Smooth muscle cell (in vitro differentiated cells): ENCODE measurements at regions not wholly inside any gene's neighbourhood (a gene's known extent, or its start where the extent isn't known, plus 50 kb on each side); places are given as distances from the start of the nearest gene placed in this dataset.

Source experiments
- DNase-seq: peaks from one replicate; lab custom pipeline; 2025; ENCODE audit not compliant: unreplicated experiment; lab: John Stamatoyannopoulos, UW
- H2AFZ ChIP-seq: fragments of 200-600 bp; sonication (generic); 2 replicates; pipeline ENCODE4 v1.6.0; 2016; ENCODE audit warnings: antibody characterized with exemption, low read depth, mild to moderate bottlenecking
- H3F3A ChIP-seq: fragments of 200-600 bp; sonication (generic); 2 replicates; pipeline ENCODE4 v1.6.0; 2017; ENCODE audit warnings: antibody characterized with exemption, low read depth
- H3K27ac ChIP-seq: fragments of 200-600 bp; sonication (generic); 2 replicates; pipeline ENCODE4 v1.5.1; 2016; ENCODE audit warnings: low read depth, mild to moderate bottlenecking
- H3K27me3 ChIP-seq: fragments of 200-600 bp; sonication (generic); 2 replicates; pipeline ENCODE4 v1.6.1; 2016; ENCODE audit warnings: low read depth, mild to moderate bottlenecking
- H3K36me3 ChIP-seq: fragments of 200-600 bp; sonication (generic); 2 replicates; pipeline ENCODE4 v1.5.1; 2016; ENCODE audit warnings: low read depth
- H3K4me1 ChIP-seq: fragments of 200-600 bp; sonication (generic); 2 replicates; pipeline ENCODE4 v1.5.1; 2016; ENCODE audit warnings: low read depth
- H3K4me2 ChIP-seq: fragments of 200-600 bp; sonication (generic); 2 replicates; pipeline ENCODE4 v1.6.0; 2016; ENCODE audit warnings: mild to moderate bottlenecking
- H3K4me3 ChIP-seq: fragments of 200-600 bp; sonication (generic); 2 replicates; pipeline ENCODE4 v1.5.1; 2016; ENCODE audit warnings: mild to moderate bottlenecking
- H3K79me2 ChIP-seq: fragments of 200-600 bp; sonication (generic); 2 replicates; pipeline ENCODE4 v1.6.0; 2016; ENCODE audit warnings: low read depth, mild to moderate bottlenecking
- H3K9ac ChIP-seq: fragments of 200-600 bp; sonication (generic); 2 replicates; pipeline ENCODE4 v1.6.0; 2016; ENCODE audit warnings: low read depth
- H3K9me3 ChIP-seq: fragments of 200-600 bp; sonication (generic); replicated peaks from 2 replicates; pipeline ENCODE4 v1.5.1; 2016; ENCODE audit warnings: low read depth
- H4K20me1 ChIP-seq: fragments of 200-600 bp; sonication (generic); 2 replicates; pipeline ENCODE4 v1.6.0; 2016; ENCODE audit warnings: low read depth
- WGBS: methylation state at CpG from one replicate; pipeline ENCODE4 v1.1.7; 2016; ENCODE audit warnings: low lambda C conversion rate; 5-methylcytosine and 5-hydroxymethylcytosine counted together
- TF ChIP-seq, protein P1 (sequence below): fragments of 200-600 bp; sonication (generic); IDR thresholded peaks from 2 replicates; pipeline ENCODE4 v1.5.1; 2017; ENCODE audit warnings: borderline replicate concordance, mild to moderate bottlenecking, antibody characterized with exemption; ENCODE audit not compliant: insufficient read depth, poor library complexity, severe bottlenecking

DNA sequence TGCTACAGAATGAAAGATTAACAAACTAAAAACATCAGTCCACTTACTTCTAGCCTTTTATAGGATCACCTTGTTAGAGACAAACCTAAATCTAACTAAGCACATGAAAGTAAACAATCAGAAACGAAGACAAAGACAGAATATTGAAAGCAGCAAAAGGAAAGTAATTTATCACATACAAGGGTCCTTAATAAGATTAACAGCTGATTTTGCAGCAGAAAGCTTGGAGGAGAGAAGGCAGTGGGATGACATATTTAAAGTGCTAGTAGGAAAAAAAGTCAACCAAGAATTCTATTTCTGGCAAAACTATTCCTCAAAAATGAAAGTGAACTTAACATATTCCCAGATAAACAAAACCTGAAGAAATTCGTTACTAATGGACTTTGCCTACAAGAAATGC is 286.4 kb downstream of the RWDD3 start:
- WGBS: 83% methylated on average over 2 of the region's 2 CpGs
- H3K27me3 ChIP-seq: no peaks in the 10 kb centered on the region

DNA sequence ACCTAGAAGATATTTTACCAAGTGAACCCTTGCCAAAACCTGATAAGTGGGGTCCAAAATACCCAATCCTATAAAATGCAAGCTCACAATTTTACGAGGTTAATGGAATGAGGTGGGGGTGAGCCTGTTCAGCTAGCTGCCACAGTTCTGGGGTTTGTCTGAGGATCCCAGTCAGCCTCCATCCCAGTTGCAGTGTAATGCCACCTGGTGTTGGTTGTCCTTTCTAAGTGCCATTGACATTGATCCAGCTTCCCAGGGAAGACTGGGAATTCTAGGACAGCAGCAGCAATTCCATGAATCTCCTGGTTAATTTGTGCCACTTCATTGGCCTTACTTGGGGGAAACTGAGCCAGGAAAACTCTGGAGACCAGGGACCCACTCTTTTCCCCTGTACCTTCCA is 298.3 kb downstream of the RWDD3 start:
- Histone ChIP-seq H3K4me3 (no peak overlapping the region), H3K9me3 (no peaks in the 10 kb centered on the region), H3F3A (no peaks in the 10 kb centered on the region), H3K4me2 (no peak overlapping the region), H3K36me3 (no peaks in the 10 kb centered on the region), H4K20me1 (no peaks in the 10 kb centered on the region), H2AFZ (no peak overlapping the region), H3K9ac (no peak overlapping the region), H3K27ac (no peak overlapping the region), H3K27me3 (no peaks in the 10 kb centered on the region), H3K4me1 (no peaks in the 10 kb centered on the region), H3K79me2 (no peaks in the 10 kb centered on the region)
- WGBS: 49% methylated on average over 1 of the region's 1 CpG
- TF ChIP-seq, protein P1, sequence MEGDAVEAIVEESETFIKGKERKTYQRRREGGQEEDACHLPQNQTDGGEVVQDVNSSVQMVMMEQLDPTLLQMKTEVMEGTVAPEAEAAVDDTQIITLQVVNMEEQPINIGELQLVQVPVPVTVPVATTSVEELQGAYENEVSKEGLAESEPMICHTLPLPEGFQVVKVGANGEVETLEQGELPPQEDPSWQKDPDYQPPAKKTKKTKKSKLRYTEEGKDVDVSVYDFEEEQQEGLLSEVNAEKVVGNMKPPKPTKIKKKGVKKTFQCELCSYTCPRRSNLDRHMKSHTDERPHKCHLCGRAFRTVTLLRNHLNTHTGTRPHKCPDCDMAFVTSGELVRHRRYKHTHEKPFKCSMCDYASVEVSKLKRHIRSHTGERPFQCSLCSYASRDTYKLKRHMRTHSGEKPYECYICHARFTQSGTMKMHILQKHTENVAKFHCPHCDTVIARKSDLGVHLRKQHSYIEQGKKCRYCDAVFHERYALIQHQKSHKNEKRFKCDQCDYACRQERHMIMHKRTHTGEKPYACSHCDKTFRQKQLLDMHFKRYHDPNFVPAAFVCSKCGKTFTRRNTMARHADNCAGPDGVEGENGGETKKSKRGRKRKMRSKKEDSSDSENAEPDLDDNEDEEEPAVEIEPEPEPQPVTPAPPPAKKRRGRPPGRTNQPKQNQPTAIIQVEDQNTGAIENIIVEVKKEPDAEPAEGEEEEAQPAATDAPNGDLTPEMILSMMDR: no peak
- DNase-seq: no peak

More for the DNA sequence above, 286.4 kb downstream of the RWDD3 start:
- Histone ChIP-seq H2AFZ (no peak overlapping the region), H3K27ac (no peak overlapping the region), H3K4me2 (no peak overlapping the region), H3F3A (no peaks in the 10 kb centered on the region), H3K9ac (no peak overlapping the region), H3K79me2 (no peaks in the 10 kb centered on the region), H3K36me3 (no peaks in the 10 kb centered on the region), H3K4me1 (no peaks in the 10 kb centered on the region), H4K20me1 (no peaks in the 10 kb centered on the region), H3K9me3 (peaks cover 4% of the 10 kb centered on the region), H3K4me3 (no peak overlapping the region)
- no peak for DNase-seq
- TF ChIP-seq, protein P1: no peak

DNA sequence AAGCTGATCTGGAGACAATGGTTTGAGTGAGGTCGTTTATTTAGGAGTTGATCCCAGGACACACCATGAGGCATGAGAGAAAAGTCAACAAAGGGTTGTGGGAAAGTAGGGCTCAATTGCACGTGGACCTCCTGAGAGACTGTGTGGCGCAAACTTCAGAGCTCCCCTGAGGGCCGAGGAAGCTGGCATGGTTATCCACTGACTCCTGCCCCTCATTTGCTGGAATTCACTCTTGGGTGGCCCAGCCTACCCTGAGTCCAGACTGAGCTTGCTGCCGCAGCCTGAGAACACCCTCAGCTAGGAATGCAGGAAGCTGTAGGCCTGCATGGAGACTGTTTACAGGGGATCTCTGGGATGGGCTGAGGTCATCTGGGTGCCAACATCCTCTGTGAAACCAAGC is 301.0 kb downstream of the RWDD3 start:
- no peaks in the 10 kb centered on the region for H3F3A ChIP-seq
- no peaks in the 10 kb centered on the region for H3K27me3 ChIP-seq
- H3K9me3 ChIP-seq: no peaks in the 10 kb centered on the region
- DNase-seq: no peak
- H2AFZ ChIP-seq: no peak overlapping the region
- no peak overlapping the region for H3K9ac ChIP-seq
- no peaks in the 10 kb centered on the region for H4K20me1 ChIP-seq
- H3K4me3 ChIP-seq: no peak overlapping the region
- H3K36me3 ChIP-seq: no peaks in the 10 kb centered on the region
- H3K79me2 ChIP-seq: no peaks in the 10 kb centered on the region
- no peak overlapping the region for H3K4me2 ChIP-seq
- H3K27ac ChIP-seq: no peak overlapping the region
- WGBS: 81% methylated on average over 5 of the region's 5 CpGs
- H3K4me1 ChIP-seq: no peaks in the 10 kb centered on the region
- TF ChIP-seq, protein P1: no peak

DNA sequence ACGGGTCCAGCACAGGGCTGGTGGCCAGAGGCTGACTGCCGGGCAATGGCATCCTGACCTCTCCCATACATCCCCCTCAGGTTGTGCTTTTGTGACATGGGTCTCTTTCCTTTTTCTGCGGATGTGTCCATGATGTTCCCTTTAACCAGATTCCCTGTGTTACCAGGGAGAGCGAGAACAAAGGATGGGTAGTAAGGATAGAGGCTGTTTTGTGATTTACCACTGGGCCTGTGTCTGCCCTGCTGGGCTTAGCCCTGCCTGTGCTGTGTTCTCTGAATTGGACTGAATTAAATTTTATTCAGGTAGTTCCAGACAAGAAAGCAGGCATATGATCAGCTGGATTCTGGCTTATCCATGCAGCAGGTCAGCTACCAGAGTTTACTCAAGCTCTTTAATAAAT is 301.6 kb downstream of the RWDD3 start:
- no peak overlapping the region for H3K4me3 ChIP-seq
- no peaks in the 10 kb centered on the region for H4K20me1 ChIP-seq
- no peak overlapping the region for H3K9ac ChIP-seq
- H3K9me3 ChIP-seq: no peaks in the 10 kb centered on the region
- no peaks in the 10 kb centered on the region for H3K4me1 ChIP-seq
- no peak overlapping the region for H3K4me2 ChIP-seq
- H3K27ac ChIP-seq: no peak overlapping the region
- WGBS: 95% methylated on average over 4 of the region's 4 CpGs
- H3K36me3 ChIP-seq: no peaks in the 10 kb centered on the region
- H3K79me2 ChIP-seq: no peaks in the 10 kb centered on the region
- H3K27me3 ChIP-seq: no peaks in the 10 kb centered on the region
- TF ChIP-seq, protein P1: no peak
- no peak overlapping the region for H2AFZ ChIP-seq
- no peak for DNase-seq
- no peaks in the 10 kb centered on the region for H3F3A ChIP-seq
